HuH-7.5 (cell line): ENCODE measurements at regions not wholly inside any gene's neighbourhood (a gene's known extent, or its start where the extent isn't known, plus 50 kb on each side); places are given as distances from the start of the nearest gene placed in this dataset.

Experiments
- DNase-seq: peaks from one replicate; pipeline ENCODE4 v3.0.0; 2011; ENCODE audit warnings: low spot score

DNA sequence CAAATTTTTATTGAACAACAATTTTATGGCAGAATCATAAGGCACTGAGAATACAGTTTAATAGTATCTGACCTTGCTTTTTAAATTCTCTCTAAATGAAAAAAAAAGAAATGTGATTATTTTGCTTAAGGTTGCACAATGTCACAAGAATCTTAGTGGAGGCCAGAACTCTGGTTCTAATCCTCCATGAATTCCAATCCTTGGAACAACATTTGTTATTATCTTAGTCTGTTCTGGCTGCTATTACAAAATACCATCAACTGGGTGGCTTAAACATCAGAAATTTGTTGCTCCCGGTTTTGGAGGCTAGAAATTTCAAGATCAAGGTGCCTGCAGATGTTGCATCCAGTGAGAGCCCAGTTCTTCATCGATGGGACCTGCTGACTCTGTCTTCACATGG, 158.2 kb upstream of the POM121L12 start:
- DNase-seq, result no peak

DNA sequence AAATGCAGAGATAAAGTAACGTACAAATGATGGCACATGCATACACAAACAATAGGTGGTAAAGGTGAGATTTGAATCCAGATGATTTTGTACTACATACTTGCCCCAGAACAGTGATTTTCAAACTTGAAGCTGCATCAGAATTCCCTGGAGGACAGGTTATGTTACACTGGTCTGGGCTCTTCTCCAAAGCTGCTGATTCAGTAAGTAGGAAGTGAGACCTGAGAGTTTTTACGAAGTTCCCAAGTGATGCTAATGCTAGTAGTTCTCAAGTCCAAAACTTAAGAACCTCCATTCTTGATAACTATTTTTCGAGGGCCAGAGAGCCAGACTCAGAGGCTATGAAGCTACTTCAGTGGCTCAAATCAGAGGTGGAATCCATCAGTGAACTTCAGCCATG, 159.0 kb upstream of the POM121L12 start:
- DNase-seq, result no peak

DNA sequence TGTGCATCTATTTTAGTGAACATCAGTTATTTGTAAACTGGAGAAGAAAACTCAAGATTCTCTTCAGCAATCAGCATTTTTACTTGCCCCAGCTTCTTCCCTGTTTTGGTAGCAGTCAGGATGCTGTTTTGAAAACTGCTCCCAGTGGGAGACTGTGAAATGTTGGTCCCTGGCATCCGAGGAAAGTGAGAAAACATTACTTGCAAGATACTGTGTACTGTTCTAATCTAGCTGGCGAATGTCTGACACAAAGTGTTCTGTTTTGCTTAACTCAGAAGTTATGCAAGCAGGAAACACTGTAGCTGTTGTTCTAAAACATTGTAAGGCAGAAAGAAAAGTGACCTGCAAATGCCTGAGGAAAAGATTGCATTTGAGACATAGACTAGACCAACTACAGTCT, 171.8 kb upstream of the POM121L12 start:
- DNase-seq, result no peak

DNA sequence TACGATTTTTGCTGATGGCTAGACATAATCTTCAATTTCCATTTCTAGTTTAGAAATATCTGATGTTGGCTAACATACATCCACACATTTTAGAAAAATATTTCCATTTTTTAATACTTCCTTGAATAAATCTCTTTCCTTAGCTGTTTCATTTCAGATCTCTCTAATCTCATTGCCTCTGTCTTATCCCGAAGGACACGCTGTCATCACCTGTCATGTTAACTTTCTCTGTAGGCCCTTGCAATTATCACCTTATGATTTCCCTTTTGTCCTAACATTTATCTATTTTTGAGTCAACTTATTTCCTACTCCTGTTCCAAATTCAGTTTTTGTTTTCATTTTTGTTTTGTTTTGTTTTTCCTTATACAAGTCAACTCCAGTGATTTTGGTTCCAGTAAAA, 173.1 kb upstream of the POM121L12 start:
- no peak for DNase-seq

DNA sequence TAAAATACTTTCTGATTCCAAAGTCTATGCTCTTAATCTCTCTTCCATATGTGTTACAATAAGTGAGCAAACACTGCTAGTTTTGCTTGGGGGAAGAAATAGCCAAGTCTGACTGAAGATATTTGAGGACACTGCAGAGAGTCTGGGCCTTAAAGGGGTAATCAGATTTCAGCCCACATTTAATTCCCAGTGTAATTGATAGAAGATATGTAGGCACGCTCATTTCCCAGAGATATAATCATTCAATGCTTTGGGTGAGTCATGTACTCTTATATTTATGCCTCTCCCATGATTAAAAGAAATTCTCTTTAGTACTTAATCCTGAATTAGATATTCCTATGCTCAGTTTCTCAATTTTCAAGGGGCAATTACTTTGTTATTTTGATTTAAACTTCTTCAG, 178.1 kb upstream of the POM121L12 start:
- no peak for DNase-seq

DNA sequence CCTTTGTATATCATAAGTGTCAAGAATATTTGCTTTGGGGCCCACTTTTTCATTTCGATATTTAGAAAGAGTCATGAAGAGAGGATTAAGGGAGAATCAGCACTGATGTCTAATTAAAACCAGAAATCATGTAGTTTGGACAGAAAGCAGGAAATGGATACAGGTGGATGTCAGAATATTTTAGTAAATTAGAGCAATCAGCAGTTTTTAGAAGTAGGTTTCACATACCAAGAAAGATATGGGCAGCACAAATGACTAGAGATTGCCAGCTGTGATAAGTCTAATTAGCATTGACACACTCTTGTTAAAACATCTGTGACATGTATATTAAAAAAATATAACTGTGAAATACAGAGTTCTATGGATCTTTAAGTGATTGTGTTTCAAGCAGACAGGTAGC, 180.8 kb upstream of the POM121L12 start:
- DNase-seq, result no peak

DNA sequence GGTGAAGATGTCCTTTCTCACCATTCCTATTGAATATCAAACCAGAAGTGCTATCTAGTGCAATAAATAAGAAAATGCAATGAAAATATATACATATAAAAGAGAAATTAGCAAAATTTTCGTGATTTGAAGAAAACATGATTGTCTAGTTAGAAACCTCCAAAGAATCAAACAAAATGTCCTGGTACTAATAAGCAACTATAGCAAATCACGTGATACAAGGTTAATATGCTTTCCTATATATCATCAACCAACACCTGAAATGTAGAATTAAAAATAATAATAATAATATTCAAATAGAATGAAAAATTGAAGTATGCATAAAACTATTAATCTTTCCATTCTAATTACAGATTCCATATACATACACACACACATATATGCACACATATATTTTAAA, 183.9 kb upstream of the POM121L12 start:
- DNase-seq, result no peak

DNA sequence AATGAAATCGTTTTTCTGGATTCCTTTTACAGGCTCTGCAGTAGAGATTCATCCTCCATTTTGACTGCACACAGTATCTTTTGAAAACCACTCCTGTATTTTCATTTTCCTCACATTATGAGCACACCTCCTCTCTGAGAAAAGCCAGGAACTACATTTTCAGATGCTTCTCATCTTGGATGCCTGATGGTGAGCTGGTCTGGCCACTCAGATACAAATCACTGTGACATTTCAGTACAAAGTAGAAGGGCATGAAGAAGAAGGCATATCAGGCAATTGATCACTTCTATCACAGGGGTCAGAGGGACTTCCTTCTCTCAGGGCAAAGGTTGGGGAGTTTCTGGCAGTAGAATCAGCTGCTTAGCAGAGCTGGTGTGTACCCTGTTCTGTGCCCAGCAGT, 192.0 kb upstream of the POM121L12 start:
- DNase-seq, result no peak

DNA sequence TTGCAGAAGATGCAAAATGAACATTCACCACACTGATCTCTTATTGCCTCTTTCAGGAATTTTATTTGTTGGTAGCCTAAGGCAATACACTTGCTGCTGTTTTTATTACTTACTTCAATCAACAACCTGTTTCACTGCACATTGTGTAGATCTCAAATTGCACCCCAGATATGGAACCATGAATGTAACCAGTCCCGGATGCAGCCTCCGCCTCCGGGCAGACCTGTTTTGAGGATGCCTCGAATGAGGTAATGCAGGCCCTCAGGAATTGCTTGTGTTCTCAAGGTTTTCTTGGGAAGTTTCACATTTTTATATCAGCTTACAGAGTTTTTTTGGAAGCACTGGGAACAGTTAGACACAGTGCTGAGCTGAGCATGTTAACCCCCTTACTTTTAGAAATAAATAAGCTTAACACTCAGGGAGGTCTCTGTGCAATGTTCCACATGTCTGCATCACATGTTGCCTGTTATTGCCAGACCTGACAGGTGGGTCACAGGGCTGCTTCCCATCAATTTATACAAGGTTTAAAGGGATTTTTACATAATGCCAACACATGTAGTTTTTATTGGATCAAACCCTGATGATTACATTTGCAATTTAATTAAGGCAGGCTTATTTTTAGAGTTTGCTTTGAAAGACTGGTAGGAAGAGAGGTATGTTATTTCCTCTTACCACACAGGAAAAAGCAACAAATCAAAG, 193.1 kb upstream of the POM121L12 start:
- DNase-seq, result no peak

DNA sequence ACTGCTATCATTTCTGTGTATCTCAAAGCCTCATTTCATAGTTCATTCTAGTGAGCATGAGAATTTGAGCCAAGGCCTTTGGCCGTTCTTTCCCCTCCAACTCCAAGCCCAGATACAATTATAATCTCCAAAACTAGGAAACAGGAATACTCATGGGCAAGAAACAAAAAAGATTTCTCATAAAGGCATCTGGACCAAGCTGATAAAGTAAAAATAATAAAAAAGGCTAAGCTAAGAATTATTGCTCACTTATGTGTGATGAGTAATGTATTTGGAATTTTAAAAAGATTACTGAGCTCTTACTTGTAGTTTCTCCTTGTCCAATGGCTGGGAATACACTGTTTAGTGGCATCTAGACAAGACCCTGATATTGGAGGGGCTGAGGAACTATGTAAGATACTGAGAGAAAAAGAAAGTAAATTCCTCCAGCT, 196.4 kb upstream of the POM121L12 start:
- DNase-seq, result no peak

DNA sequence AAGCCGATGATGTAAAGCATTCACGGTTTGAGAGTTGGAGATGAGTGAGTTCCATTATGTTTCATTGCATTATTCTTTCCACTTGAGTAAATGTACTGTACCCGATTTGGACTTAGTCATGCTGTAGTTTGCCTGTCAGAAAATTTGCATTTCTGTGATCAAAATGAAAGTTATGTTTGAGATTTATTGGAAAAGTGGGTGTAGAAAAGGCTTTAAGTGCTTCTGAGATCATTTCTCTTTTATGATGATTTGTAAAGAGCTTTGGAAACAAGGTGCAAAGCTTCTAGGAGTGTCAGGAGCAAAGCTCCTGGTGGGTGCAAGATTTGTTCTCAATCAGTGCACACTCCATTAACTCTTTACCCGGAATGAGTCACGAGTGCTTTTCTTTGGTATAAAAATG, 204.1 kb upstream of the POM121L12 start:
- DNase-seq, result no peak

DNA sequence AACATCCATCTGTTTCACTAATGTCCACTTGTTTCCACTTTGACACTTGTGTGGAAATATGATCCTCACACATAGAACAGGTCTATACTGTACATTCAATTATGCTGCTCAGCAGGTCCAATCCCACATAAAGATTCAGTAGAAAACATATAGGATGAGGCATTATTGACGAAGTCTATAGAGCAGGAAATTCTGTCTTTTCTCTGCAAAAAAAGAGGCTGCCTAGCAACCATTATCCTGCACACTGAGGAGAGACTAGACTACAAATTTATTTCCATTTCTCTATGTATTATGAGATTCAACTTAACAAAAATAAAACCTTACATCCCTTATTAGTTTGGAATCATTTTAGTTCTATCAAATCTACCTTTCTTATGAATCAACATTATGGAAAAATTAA, 204.6 kb upstream of the POM121L12 start:
- DNase-seq, result no peak

DNA sequence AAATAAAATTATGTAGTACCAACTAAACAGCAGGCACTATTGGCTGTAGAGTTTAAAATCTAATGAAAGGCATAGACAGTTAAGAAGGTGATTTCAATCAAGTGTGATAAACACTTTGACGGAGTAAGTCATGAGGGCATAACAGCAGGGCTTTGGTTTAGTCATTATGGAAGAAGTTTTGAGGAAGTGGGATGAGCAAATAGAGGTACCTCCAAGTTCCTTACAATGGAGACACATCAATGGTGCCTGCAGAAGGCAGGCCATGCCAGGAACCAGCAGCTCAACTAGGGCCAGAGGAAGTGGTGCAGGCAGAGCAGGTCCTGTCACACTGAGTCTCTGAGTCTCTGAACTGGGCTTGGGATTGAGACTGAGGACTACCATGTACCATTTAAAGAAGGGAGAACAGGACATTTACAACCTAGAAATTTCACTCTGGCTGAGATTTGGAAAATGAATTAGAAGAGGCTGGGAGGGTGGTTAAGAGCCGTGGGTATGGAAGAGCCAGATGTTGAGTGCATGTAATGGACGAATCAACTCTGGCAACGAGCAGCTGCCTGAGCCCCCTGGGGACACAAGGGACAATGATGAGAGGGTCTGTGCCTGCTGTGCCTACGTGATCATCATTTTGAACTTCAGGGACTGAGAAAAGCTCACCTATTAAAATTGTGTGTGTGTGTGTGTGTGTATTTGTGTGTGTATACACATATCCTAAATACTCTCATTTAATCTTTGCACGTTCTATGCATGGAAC, 208.7 kb upstream of the POM121L12 start:
- DNase-seq, result no peak

DNA sequence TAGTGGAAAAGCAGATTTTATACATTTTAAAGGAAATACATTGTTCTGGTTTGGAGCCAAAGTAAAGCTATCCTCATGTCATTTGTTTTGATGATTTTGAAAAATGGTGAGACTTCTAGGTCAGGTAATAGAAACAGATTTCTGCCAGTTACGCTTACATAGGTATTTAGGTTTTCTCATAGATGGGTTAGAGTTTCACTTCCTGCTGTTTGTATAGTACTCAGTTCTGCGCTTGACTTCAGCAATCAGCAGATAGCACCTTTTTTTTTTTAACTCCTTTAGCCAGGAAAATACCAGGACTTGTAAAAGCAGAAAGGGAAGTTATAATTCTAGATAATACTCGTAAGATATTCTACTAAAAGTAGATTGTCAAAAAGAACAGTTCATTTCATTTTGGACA, 209.8 kb upstream of the POM121L12 start:
- DNase-seq, result no peak

DNA sequence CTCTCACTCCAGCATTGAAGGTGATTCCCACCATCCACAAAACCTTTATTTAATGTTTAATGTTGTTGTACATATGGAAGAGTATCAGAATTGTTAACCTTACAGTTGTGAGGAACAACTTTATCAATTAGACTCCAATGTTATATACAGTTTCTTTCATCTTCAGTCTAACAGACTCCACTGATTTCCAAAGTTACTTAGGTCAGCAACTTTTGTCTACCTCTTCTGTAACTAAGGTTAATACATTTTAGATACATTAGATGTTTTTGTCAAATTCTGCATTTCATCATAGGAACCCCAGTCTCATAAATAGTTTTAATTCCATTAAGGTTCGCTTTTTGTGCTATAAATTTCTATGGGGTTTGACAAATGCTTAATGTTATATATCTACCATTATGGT, 223.9 kb upstream of the POM121L12 start:
- no peak for DNase-seq

DNA sequence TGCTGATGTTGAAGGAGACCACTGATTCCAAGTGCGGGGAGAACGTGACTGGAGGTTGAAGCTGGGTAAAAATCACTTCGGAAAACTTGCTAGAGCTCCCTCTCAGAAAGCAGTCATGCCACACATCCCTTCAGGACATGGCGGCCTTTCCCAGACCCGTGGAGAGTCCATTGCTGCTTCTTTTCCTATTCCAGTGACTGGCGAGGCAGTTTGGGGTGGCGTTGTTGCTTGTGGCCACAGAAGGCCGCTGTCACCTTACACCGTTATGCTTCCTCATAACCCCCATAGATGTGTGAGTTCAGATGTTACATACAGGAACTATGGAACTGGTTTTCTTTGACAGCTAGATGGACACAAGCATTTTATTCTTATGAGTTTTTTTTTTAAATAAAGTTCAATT, 235.6 kb upstream of the POM121L12 start:
- DNase-seq, result no peak

DNA sequence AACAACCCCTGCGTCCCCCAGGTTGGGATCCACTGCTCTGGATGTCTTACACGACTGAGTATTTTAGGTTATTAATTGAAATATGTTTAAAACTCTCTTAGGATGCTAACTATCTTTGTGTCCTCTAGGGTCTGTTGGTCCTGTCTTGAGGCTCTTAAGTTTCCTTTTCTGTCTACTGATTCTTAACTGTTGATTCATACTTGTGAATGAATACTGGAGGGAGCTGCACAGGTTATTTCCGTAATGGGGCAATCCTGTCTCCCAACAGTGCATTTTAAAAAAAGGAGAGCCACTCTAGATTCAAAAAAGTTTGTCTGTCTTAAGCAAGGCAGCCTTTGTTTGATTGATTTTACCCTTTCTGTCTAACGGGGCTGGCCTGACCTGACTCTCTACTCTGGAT, 237.6 kb upstream of the POM121L12 start:
- DNase-seq, result no peak

DNA sequence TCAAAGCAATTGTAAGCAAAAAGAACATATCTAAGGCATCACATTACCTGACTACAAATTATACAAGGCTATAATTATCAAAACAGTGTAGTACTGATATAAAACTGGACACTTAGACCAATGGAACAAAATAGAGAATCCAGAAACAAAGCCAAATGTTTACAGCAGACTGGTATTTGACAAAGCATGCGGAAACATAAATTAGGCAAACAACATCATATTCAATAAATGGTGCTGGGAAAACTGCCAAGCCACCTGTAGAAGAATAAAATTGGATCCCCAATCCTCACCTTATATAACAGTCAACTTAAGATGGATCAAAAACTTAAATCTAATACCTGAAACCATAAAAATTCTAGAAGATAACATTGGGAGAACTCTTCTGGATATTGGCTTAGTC, 240.8 kb upstream of the POM121L12 start:
- DNase-seq, result no peak

DNA sequence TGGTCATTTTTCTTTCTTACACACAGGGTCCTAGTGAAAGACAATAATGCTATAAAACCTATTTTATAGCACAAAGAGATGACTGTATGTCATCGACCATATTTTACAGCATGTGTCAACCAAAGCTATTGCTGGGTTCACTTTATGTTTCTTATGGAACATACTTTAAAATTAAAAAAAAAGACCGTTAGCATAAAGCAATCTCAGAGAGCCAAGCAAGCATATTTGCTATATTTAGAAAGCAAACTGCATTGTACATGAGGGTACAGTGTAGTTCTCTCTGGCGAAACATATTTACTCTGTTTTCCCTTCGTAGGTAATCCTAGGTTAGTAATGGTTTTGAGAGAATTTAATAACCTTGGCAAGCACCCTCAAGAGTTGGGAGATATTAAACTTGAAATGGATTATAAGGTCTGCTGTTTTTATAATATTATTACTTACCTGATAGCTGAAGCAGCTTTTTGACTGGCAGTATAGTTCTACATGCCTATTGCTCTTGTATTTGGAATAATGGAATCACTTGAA, 244.2 kb upstream of the POM121L12 start:
- DNase-seq, result no peak

DNA sequence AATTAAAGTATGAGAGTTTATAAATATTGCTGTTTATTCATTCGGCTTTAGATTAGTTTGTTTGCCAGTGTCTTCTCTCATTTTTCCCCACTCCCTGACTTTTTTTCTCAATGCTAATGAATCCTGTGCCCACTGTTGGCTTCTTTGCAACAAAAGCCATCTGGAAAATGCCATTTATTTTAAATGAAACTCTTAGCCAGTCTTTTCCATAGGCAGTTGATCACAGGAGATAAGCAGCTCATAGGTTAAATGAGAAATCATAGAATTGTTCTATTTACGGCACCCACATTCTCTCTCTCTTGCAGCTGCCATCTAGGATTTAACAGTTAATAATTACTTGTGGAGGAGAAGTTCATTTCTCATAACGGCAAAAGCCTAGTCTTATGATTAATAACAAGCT, 249.3 kb upstream of the POM121L12 start:
- DNase-seq, result no peak

DNA sequence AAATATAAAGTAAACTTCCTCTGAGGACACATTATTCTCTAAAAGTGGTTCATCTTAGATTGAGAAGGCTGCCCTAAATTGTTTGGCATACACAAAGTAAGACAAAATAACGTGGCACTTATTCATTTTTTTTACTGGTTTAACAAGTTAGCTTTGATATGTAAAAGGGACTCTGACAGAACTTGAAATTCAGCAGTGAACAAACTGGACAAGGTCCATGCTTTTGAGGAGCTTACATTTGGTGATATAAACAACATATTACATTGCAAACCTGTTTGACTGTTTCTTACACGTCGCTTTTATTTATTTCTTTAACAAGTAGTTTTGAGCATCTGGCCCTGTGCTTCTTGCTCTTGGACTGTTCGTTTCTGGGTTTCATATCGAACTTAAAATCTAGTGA, 253.1 kb upstream of the POM121L12 start:
- no peak for DNase-seq

DNA sequence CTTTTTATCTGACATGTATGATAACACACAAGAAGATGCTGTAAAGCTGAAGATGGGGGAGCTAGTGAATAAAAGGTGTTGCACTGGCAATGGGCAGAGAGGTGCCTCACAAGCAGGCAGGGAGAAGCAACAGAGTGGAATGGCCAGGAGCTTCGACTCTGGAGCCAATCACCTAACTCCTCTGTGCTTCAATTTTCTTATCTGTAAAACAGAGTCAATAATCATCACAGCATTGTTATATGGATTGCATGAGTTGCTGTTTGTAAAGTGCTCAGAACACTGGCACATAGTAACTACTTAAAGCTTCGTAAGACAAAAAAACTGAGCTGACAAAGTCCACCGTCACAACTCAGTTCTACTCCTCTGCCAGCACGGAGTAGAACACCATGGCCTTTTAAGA, 254.2 kb upstream of the POM121L12 start:
- DNase-seq, result no peak

DNA sequence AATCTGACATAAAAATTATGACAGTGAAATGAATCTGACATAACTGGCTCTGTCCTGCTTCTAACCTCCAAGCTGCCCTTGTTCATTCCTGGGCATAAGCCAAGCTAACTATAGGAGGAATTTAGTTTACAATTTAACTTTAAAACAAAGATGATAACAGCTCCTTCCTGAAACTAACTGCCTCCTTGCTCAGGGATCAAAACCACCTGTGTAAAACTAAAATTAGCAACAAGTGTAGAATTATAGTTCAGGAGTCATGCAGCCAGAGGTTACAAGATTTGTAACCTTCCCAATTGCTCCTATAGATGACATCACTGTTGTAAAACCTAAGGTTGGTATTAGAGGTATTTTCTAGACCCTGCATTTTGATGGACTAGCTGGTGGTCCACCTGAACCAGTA, 256.4 kb upstream of the POM121L12 start:
- DNase-seq, result no peak
